ENCODE measurements at regions not wholly inside any gene's neighbourhood (a gene's known extent, or its start where the extent isn't known, plus 50 kb on each side); places are given as distances from the start of the nearest gene placed in this dataset.

DNA sequence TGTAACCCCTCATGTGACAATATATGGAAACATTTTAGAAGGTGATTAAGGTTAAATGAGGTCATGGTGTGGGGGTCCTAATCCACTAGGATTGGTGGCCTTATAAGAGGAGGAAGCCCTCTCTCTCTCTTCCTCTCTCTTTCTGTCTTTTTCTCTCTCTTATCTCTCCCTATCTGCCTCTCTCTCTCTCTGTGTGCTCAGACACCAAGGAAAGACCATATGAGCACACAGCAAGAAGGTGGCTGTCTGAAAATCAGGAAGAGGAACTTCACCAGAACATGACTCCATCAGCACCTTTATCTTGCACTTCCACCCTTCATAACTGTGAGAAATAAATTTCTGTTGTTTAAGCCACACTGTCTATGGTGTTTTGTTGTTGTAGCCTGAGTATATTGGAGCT lies 1472.2 kb downstream of the PCDH7 start:
- intact Hi-C loops (cut with DNase I, micrococcal nuclease) = no loop called here
- Mint-ChIP-seq H3K36me3 (ENCODE audit: low read depth) (no peaks in the 10 kb centered on the region), H3K27me3 (no peaks in the 10 kb centered on the region)

DNA sequence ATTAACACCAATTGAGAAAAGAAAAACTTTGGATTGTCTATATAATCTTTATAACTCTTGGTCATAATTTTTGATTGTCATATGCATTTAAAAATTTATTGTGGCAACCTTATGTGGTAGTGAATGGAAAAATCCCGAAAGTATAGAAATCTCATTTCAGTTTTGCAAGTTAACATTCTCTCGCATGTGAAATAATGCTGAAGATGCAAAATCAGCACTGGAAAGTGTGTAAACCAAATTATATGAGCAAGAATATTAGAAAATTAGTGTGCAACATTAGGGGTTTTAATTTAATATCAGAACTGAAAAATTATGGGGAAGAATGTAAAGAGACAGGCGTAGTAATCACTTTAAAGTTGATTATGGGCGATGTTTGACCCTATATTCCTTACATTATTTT lies 1472.8 kb downstream of the PCDH7 start:
- Histone ChIP-seq H3K9me3 (ENCODE audit: control insufficient read depth in 1 of 2, insufficient read depth in 1 of 2, low read length in 2 of 2) (peaks cover 5 to 23% of the 10 kb centered on the region in 2 experiments), H3K4me3 (ENCODE audit: low read length) (no peak overlapping the region), H3K27ac (ENCODE audit: low read depth in 1 of 2, low read length in 2 of 2) (no peak overlapping the region), H3K36me3 (ENCODE audit: insufficient read depth, low read length) (no peaks in the 10 kb centered on the region), H3K27me3 (ENCODE audit: control insufficient read depth in 1 of 2, insufficient read depth in 2 of 2, low read length in 2 of 2) (no peaks in the 10 kb centered on the region), H3K4me1 (ENCODE audit: insufficient read depth, low read length) (no peaks in the 10 kb centered on the region)
- H3K4me1 Mint-ChIP-seq (ENCODE audit: low read depth) = no peaks in the 10 kb centered on the region
- ChIA-PET CTCF (interaction anchor here (1.1 kb wide), 1 partner anchor 9 kb away, joined by 3 read pairs; no protein-coding TSS in a partner anchor), POLR2A (no interaction called here)
- DNase-seq (no peak), ATAC-seq (ENCODE audit: poor library complexity) (no peak)
- H3K4me3 Mint-ChIP-seq = no peak overlapping the region
- no peaks in the 10 kb centered on the region for H3K36me3 Mint-ChIP-seq (ENCODE audit: low read depth)
- TF ChIP-seq, protein P1, sequence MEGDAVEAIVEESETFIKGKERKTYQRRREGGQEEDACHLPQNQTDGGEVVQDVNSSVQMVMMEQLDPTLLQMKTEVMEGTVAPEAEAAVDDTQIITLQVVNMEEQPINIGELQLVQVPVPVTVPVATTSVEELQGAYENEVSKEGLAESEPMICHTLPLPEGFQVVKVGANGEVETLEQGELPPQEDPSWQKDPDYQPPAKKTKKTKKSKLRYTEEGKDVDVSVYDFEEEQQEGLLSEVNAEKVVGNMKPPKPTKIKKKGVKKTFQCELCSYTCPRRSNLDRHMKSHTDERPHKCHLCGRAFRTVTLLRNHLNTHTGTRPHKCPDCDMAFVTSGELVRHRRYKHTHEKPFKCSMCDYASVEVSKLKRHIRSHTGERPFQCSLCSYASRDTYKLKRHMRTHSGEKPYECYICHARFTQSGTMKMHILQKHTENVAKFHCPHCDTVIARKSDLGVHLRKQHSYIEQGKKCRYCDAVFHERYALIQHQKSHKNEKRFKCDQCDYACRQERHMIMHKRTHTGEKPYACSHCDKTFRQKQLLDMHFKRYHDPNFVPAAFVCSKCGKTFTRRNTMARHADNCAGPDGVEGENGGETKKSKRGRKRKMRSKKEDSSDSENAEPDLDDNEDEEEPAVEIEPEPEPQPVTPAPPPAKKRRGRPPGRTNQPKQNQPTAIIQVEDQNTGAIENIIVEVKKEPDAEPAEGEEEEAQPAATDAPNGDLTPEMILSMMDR (IDR thresholded peaks at IDR 0.05) = no peak
- intact Hi-C loops (cut with DNase I, micrococcal nuclease) = no loop called here
- H3K9me3 Mint-ChIP-seq = peaks cover 11% of the 10 kb centered on the region
- H3K27me3 Mint-ChIP-seq = no peaks in the 10 kb centered on the region
- H3K27ac Mint-ChIP-seq = no peak overlapping the region

More for the DNA sequence above, 1472.2 kb downstream of the PCDH7 start:
- ChIA-PET CTCF (interaction anchor here (1.1 kb wide), 1 partner anchor 10 kb away, joined by 3 read pairs; no protein-coding TSS in a partner anchor), POLR2A (no interaction called here)
- ATAC-seq (ENCODE audit: poor library complexity) (no peak), DNase-seq (no peak)
- Histone ChIP-seq H3K9me3 (ENCODE audit: control insufficient read depth in 1 of 2, insufficient read depth in 1 of 2, low read length in 2 of 2) (peaks cover 5 to 23% of the 10 kb centered on the region in 2 experiments), H3K27ac (ENCODE audit: low read depth in 1 of 2, low read length in 2 of 2) (no peak overlapping the region), H3K36me3 (ENCODE audit: insufficient read depth, low read length) (no peaks in the 10 kb centered on the region), H3K27me3 (ENCODE audit: control insufficient read depth in 1 of 2, insufficient read depth in 2 of 2, low read length in 2 of 2) (no peaks in the 10 kb centered on the region), H3K4me3 (ENCODE audit: low read length) (no peak overlapping the region), H3K4me1 (ENCODE audit: insufficient read depth, low read length) (no peaks in the 10 kb centered on the region)
- Mint-ChIP-seq H3K4me3 (no peak overlapping the region), H3K9me3 (peaks cover 11% of the 10 kb centered on the region), H3K4me1 (ENCODE audit: low read depth) (no peaks in the 10 kb centered on the region), H3K27ac (no peak overlapping the region)
- TF ChIP-seq, protein P1 (IDR thresholded peaks at IDR 0.05) = no peak

DNA sequence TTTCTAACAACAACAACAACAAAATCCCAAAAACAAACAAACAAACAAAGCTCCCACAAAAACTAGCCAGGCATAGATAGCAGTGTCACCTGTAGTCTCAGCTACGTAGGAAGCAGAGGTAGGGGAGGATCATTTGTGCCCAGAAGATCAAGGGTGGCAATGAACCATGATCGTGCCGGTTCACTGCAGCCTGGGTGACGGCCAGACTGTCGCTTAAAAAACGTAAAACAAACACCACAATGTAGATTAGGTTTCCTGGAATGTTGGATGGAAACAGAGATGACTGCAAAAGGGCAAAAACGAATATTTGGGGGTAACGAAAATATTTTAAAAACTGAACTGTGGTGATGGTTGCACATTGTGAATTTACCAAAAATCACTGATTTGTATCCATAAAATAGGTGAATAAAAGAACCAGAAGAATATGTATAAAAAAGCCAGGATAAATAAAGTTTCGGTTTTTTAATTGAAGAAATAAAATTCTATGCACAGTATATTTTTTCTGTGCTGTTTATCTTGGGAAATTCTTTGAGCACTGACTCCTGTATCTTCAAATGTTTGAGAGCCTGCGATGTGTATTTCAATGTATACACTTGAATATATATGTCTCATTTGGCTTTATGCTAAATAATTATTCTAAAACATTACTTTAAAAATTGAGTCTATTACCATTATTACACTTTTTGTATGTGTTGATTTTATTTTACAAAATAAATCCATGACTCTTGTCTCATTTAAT lies 1477.0 kb downstream of the PCDH7 start:
- Mint-ChIP-seq H3K4me3 (no peak overlapping the region), H3K27me3 (no peaks in the 10 kb centered on the region), H3K27ac (no peak overlapping the region), H3K36me3 (ENCODE audit: low read depth) (no peaks in the 10 kb centered on the region), H3K9me3 (peaks cover 6% of the 10 kb centered on the region), H3K4me1 (ENCODE audit: low read depth) (no peaks in the 10 kb centered on the region)
- ChIA-PET CTCF (interaction anchor here (1.0 kb wide), 1 partner anchor 9 kb away, joined by 3 read pairs; no protein-coding TSS in a partner anchor), POLR2A (no interaction called here)
- ATAC-seq (ENCODE audit: poor library complexity) (no peak), DNase-seq (no peak)
- Histone ChIP-seq H3K4me1 (ENCODE audit: insufficient read depth, low read length) (no peaks in the 10 kb centered on the region), H3K27me3 (ENCODE audit: control insufficient read depth in 1 of 2, insufficient read depth in 2 of 2, low read length in 2 of 2) (no peaks in the 10 kb centered on the region), H3K27ac (ENCODE audit: low read depth in 1 of 2, low read length in 2 of 2) (no peak overlapping the region), H3K4me3 (ENCODE audit: low read length) (no peak overlapping the region), H3K36me3 (ENCODE audit: insufficient read depth, low read length) (no peaks in the 10 kb centered on the region), H3K9me3 (ENCODE audit: control insufficient read depth in 1 of 2, insufficient read depth in 1 of 2, low read length in 2 of 2) (peaks cover 5 to 12% of the 10 kb centered on the region in 2 experiments)
- intact Hi-C loops (cut with DNase I, micrococcal nuclease) = no loop called here
- TF ChIP-seq, protein P1 (IDR thresholded peaks at IDR 0.05) = no peak
